ENCODE measurements at regions not wholly inside any gene's neighbourhood (a gene's known extent, or its start where the extent isn't known, plus 50 kb on each side); places are given as distances from the start of the nearest gene placed in this dataset.

- no peak overlapping the region for H3K4me2 ChIP-seq (ENCODE audit: low read depth, low read length, poor library complexity, severe bottlenecking)
- no peak overlapping the region for H3K27ac ChIP-seq (ENCODE audit: low read depth, low read length)
- H3K4me3 ChIP-seq (ENCODE audit: insufficient read depth, low read length, poor library complexity, severe bottlenecking): no peak overlapping the region
- no peaks in the 10 kb centered on the region for H3K27me3 ChIP-seq (ENCODE audit: low read length)
- H3K9me3 ChIP-seq (ENCODE audit: insufficient read depth, low read length): no peaks in the 10 kb centered on the region
- no peaks in the 10 kb centered on the region for H3F3A ChIP-seq (ENCODE audit: insufficient read depth)
- no peak overlapping the region for H2AFZ ChIP-seq (ENCODE audit: low read depth, low read length, severe bottlenecking)
- H3K9me2 ChIP-seq (replicated peaks; ENCODE audit: insufficient read depth, low read length): no peaks in the 10 kb centered on the region
- no peak overlapping the region for H3K9ac ChIP-seq (ENCODE audit: low read length)
- H4K20me1 ChIP-seq (ENCODE audit: low read depth, low read length): no peaks in the 10 kb centered on the region
- no peak for TF ChIP-seq EZH2phosphoT487 (conservative IDR thresholded peaks at IDR 0.05; ENCODE audit: low read length)
- no peak for TF ChIP-seq CTCF (IDR thresholded peaks at IDR 0.05; ENCODE audit: insufficient read depth, low read length, poor library complexity, severe bottlenecking)
- H3K79me2 ChIP-seq (ENCODE audit: insufficient read depth, low read length): no peaks in the 10 kb centered on the region
- no peaks in the 10 kb centered on the region for H3K36me3 ChIP-seq (ENCODE audit: low read length)
Observed at GRCh38 chr6:105458551-105458950, 55.7 kb upstream of the PREP start.

DNA sequence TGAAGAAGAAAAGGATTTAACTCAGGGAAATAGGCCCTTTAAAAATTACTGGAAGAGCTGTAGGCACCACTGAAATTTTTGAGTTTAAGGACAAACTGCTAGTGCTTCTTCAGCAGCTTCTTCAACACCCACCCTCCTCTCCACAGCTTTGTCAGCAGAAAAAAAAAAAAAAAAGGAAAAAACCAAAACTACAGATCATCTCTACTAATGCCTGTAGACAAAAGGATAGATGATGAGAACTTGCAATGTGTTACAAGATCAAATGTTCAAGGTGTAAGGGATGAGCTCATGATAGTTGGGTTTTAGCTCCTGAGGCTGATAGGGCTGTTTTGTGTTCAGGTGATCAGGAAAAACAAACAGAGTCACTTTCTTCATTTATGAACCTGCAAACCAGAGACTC is 55.2 kb upstream of the PREP start:
- H3K4me3 ChIP-seq (ENCODE audit: insufficient read depth, low read length, poor library complexity, severe bottlenecking): no peak overlapping the region
- no peaks in the 10 kb centered on the region for H3K9me2 ChIP-seq (replicated peaks; ENCODE audit: insufficient read depth, low read length)
- H3K9ac ChIP-seq (ENCODE audit: low read length): no peak overlapping the region
- no peak overlapping the region for H3K4me2 ChIP-seq (ENCODE audit: low read depth, low read length, poor library complexity, severe bottlenecking)
- H4K20me1 ChIP-seq (ENCODE audit: low read depth, low read length): no peaks in the 10 kb centered on the region
- H3K36me3 ChIP-seq (ENCODE audit: low read length): no peaks in the 10 kb centered on the region
- no peak overlapping the region for H3K27ac ChIP-seq (ENCODE audit: low read depth, low read length)
- no peak overlapping the region for H2AFZ ChIP-seq (ENCODE audit: low read depth, low read length, severe bottlenecking)
- H3K79me2 ChIP-seq (ENCODE audit: insufficient read depth, low read length): no peaks in the 10 kb centered on the region
- H3K9me3 ChIP-seq (ENCODE audit: insufficient read depth, low read length): no peaks in the 10 kb centered on the region
- H3K27me3 ChIP-seq (ENCODE audit: low read length): no peaks in the 10 kb centered on the region
- H3F3A ChIP-seq (ENCODE audit: insufficient read depth): no peaks in the 10 kb centered on the region
- no peak for TF ChIP-seq CTCF (IDR thresholded peaks at IDR 0.05; ENCODE audit: insufficient read depth, low read length, poor library complexity, severe bottlenecking)

DNA sequence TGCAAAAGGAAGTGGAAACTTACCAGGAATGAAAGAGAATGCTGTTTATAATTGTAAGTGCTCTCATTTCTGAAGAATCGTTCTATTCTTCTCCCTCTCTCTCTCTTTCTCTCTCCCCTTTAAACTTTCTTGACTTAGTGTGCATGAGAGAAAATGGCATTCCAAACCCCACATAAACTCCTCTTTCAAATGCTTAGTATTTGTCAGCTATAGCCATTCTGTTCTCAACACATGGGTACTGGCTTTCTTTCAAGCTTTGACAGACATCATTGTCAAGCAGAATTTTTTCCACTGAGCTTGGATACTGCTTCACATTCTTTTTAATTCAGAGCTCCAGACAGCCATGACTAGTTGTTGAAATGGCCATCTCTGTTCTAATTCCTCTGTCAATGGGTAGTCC is 51.1 kb upstream of the PREP start:
- no peaks in the 10 kb centered on the region for H4K20me1 ChIP-seq (ENCODE audit: low read depth, low read length)
- no peaks in the 10 kb centered on the region for H3K9me2 ChIP-seq (replicated peaks; ENCODE audit: insufficient read depth, low read length)
- H3K36me3 ChIP-seq (ENCODE audit: low read length): no peaks in the 10 kb centered on the region
- no peak overlapping the region for H3K27ac ChIP-seq (ENCODE audit: low read depth, low read length)
- no peaks in the 10 kb centered on the region for H3K9me3 ChIP-seq (ENCODE audit: insufficient read depth, low read length)
- H3K27me3 ChIP-seq (ENCODE audit: low read length): no peaks in the 10 kb centered on the region
- H3F3A ChIP-seq (ENCODE audit: insufficient read depth): no peaks in the 10 kb centered on the region
- no peak overlapping the region for H3K9ac ChIP-seq (ENCODE audit: low read length)
- no peaks in the 10 kb centered on the region for H3K79me2 ChIP-seq (ENCODE audit: insufficient read depth, low read length)
- no peak overlapping the region for H3K4me2 ChIP-seq (ENCODE audit: low read depth, low read length, poor library complexity, severe bottlenecking)
- no peak overlapping the region for H2AFZ ChIP-seq (ENCODE audit: low read depth, low read length, severe bottlenecking)
- no peak overlapping the region for H3K4me3 ChIP-seq (ENCODE audit: insufficient read depth, low read length, poor library complexity, severe bottlenecking)
- TF ChIP-seq EZH2phosphoT487 (conservative IDR thresholded peaks at IDR 0.05; ENCODE audit: low read length) (no peak), CTCF (IDR thresholded peaks at IDR 0.05; ENCODE audit: insufficient read depth, low read length, poor library complexity, severe bottlenecking) (no peak)
